K562 (cell line): ENCODE measurements at regions not wholly inside any gene's neighbourhood (a gene's known extent, or its start where the extent isn't known, plus 50 kb on each side); places are given as distances from the start of the nearest gene placed in this dataset.

Experiments used
- EP300 ChIP-seq: IDR thresholded peaks from 2 replicates; pipeline ENCODE4 v1.6.1; 2012; ENCODE audit warnings: low read length, improper control_type of control experiment
- MYC ChIP-seq, 2 experiments: fragments of 250-450 bp in 1 of 2; sonication (Bioruptor Pico) in 1 of 2; IDR thresholded peaks; 2 replicates each; pipeline versions ENCODE4 v1.5.1 to v1.6.1; 2012 to 2021; ENCODE audit warnings: low read depth in 2 of 2, borderline replicate concordance in 1 of 2, improper control_type of control experiment in 1 of 2, low read length in 1 of 2, mild to moderate bottlenecking in 1 of 2, moderate library complexity in 1 of 2
- SREBF1 ChIP-seq: fragments of 150-350 bp; IDR thresholded peaks from 2 replicates; pipeline ENCODE4 v1.6.1; 2014; ENCODE audit warnings: antibody characterized with exemption, low read depth, low read length, borderline replicate concordance
- ZNF431 ChIP-seq: sonication (generic); formaldehyde crosslinking; IDR thresholded peaks from 2 replicates; pipeline ENCODE4 v1.8.0; 2022; ENCODE audit warnings: mild to moderate bottlenecking, missing genetic modification reagents

GRCh38 chr3:127037418-127037841 lies 54.5 kb downstream of the PLXNA1 start:
- TF ChIP-seq SREBF1 (no peak), MYC (IDR thresholded peaks at IDR 0.05; ENCODE audit: low read depth, low read length) (no peak), MYC (CRISPR knock-in tag; IDR thresholded peaks at IDR 0.05; ENCODE audit: borderline replicate concordance, low read depth) (no peak), EP300 (no peak), ZNF431 (CRISPR knock-in tag) (no peak)
